A549 (cell line): ENCODE measurements at regions not wholly inside any gene's neighbourhood (a gene's known extent, or its start where the extent isn't known, plus 50 kb on each side); places are given as distances from the start of the nearest gene placed in this dataset.

Source experiments
- ATAC-seq, 2 experiments: fragments of 200-7000 bp in 1 of 2; fragments of >200 bp in 1 of 2; cut with Nextera tagmentation in 1 of 2; cut with Tn5 transposase in 1 of 2; 3 replicates each; pipeline versions ENCODE4 v1.8.0 to v1.9.1; 2018 to 2020; ENCODE audit warnings: mild to moderate bottlenecking in 1 of 2, moderate library complexity in 1 of 2
- CTCF ChIA-PET: fragments of 300-600 bp; sonication (Branson Sonifier 250); formaldehyde crosslinking; extraction: SDS; loops from one replicate; lab custom pipeline; 2021; ENCODE audit warnings: antibody characterized with exemption, inconsistent platforms; lab: Yijun Ruan, JAX
- POLR2A ChIA-PET: fragments of 350-600 bp; formaldehyde crosslinking; extraction: SDS; loops from one replicate; lab custom pipeline; 2021; ENCODE audit warnings: antibody characterized with exemption, inconsistent platforms; lab: Yijun Ruan, JAX
- DNase-seq, 2 experiments: peaks; one replicate each; pipeline versions ENCODE4 v3.0.0 to v3.0.0-alpha.2; 2011 to 2016; ENCODE audit warnings: low read depth in 1 of 2, low spot score in 1 of 2
- FAIRE-seq: peaks from 2 replicates; lab custom pipeline; 2011; peaks lifted over from hg19 to GRCh38; lab: Jason Lieb, UNC
- H3K27ac ChIP-seq, 2 experiments: fragments of >200 bp; sonication (Bioruptor Twin); formaldehyde crosslinking; 3 replicates each; pipeline ENCODE4 v1.5.1; 2016 to 2017
- H3K4me1 ChIP-seq: fragments of >200 bp; sonication (Bioruptor Twin); formaldehyde crosslinking; 3 replicates; pipeline ENCODE4 v1.6.1; 2016
- H3K4me2 ChIP-seq: fragments of >200 bp; sonication (Bioruptor Twin); formaldehyde crosslinking; 3 replicates; pipeline ENCODE4 v1.6.1; 2016
- H3K4me3 ChIP-seq: fragments of >200 bp; sonication (Bioruptor Twin); formaldehyde crosslinking; 3 replicates; pipeline ENCODE4 v1.5.1; 2016
- H3K9me3 ChIP-seq: fragments of >200 bp; sonication (Bioruptor Twin); formaldehyde crosslinking; 3 replicates; pipeline ENCODE4 v1.6.1; 2016
- BCL3 ChIP-seq: fragments of >200 bp; sonication (Bioruptor Twin); formaldehyde crosslinking; IDR thresholded peaks from 3 replicates; pipeline ENCODE4 v1.6.1; 2016
- CTCF ChIP-seq: fragments of >200 bp; sonication (Bioruptor Twin); formaldehyde crosslinking; IDR thresholded peaks from 3 replicates; pipeline ENCODE4 v1.5.1; 2016
- ELK1 ChIP-seq: fragments of 150-350 bp; IDR thresholded peaks from 2 replicates; pipeline ENCODE4 v1.6.1; 2014; ENCODE audit warnings: low read depth, mild to moderate bottlenecking, low read length
- FOSL2 ChIP-seq, 2 experiments: fragments of 450-650 bp in 1 of 2; fragments of >200 bp in 1 of 2; sonication (Bioruptor Twin) in 1 of 2; formaldehyde crosslinking; IDR thresholded peaks; 2 replicates each; pipeline versions ENCODE4 v1.5.0 to v1.6.1; 2016 to 2020; ENCODE audit warnings: mild to moderate bottlenecking in 1 of 2, moderate library complexity in 1 of 2
- JUNB ChIP-seq: fragments of >200 bp; sonication (Bioruptor Twin); formaldehyde crosslinking; IDR thresholded peaks from 2 replicates; pipeline ENCODE4 v1.6.1; 2016
- KDM1A ChIP-seq: fragments of 200-600 bp; sonication (generic); IDR thresholded peaks from 2 replicates; pipeline ENCODE4 v1.6.1; 2016; ENCODE audit warnings: low read depth, mild to moderate bottlenecking
- MAX ChIP-seq: IDR thresholded peaks from 2 replicates; pipeline ENCODE4 v1.6.1; 2012
- NFE2L2 ChIP-seq: fragments of 150-350 bp; conservative IDR thresholded peaks from 2 replicates; pipeline ENCODE4 v1.6.1; 2014; ENCODE audit warnings: low read length
- POLR2A ChIP-seq: IDR thresholded peaks from 2 replicates; pipeline ENCODE4 v1.6.1; 2012; ENCODE audit warnings: mild to moderate bottlenecking, low read length
- RAD21 ChIP-seq, 2 experiments: fragments of >200 bp in 1 of 2; sonication (Bioruptor Twin) in 1 of 2; formaldehyde crosslinking in 1 of 2; IDR thresholded peaks in 1 of 2; conservative IDR thresholded peaks in 1 of 2; 2 replicates in 1 of 2; 3 replicates in 1 of 2; pipeline ENCODE4 v1.6.1; 2012 to 2018; ENCODE audit warnings: inconsistent platforms in 1 of 2
- RARB ChIP-seq: fragments of 250-450 bp; sonication (Bioruptor Pico); IDR thresholded peaks from 2 replicates; pipeline ENCODE4 v1.8.0; 2021; ENCODE audit warnings: mild to moderate bottlenecking, moderate library complexity
- RCOR1 ChIP-seq: fragments of 150-350 bp; IDR thresholded peaks from 2 replicates; pipeline ENCODE4 v1.6.1; 2014; ENCODE audit warnings: antibody characterized with exemption, low read length, low read depth
- REST ChIP-seq: fragments of 200-600 bp; sonication (generic); IDR thresholded peaks from 2 replicates; pipeline ENCODE4 v1.6.1; 2016; ENCODE audit warnings: antibody characterized with exemption, mild to moderate bottlenecking, moderate library complexity
- RFX5 ChIP-seq: fragments of 450-650 bp; IDR thresholded peaks from 2 replicates; pipeline ENCODE4 v1.7.1; 2014; ENCODE audit warnings: antibody characterized with exemption, mild to moderate bottlenecking, moderate library complexity
- SMC3 ChIP-seq: fragments of >200 bp; sonication (Bioruptor Twin); formaldehyde crosslinking; IDR thresholded peaks from 3 replicates; pipeline ENCODE4 v1.6.1; 2018; ENCODE audit warnings: inconsistent platforms
- SREBF2 ChIP-seq: fragments of 450-650 bp; IDR thresholded peaks from 2 replicates; pipeline ENCODE4 v1.6.1; 2014; ENCODE audit warnings: mild to moderate bottlenecking, moderate library complexity
- TFCP2L1 ChIP-seq: fragments of 250-450 bp; sonication (Bioruptor Pico); IDR thresholded peaks from 2 replicates; pipeline ENCODE4 v1.5.0; 2021; ENCODE audit warnings: mild to moderate bottlenecking
- USF2 ChIP-seq: fragments of 450-650 bp; IDR thresholded peaks from 2 replicates; pipeline ENCODE4 v1.6.1; 2014; ENCODE audit warnings: antibody characterized with exemption
- ZC3H11A ChIP-seq: fragments of 450-650 bp; IDR thresholded peaks from 2 replicates; pipeline ENCODE4 v1.6.1; 2014; ENCODE audit warnings: antibody characterized with exemption, mild to moderate bottlenecking
- ZNF302 ChIP-seq: fragments of 250-450 bp; sonication (Bioruptor Pico); IDR thresholded peaks from 2 replicates; pipeline ENCODE4 v1.9.0; 2021; ENCODE audit warnings: inconsistent platforms, mild to moderate bottlenecking, moderate library complexity
- WGBS: methylation state at CpG from one replicate; pipeline ENCODE4 v1.1.6; 2017; ENCODE audit errors: missing lambda C conversion rate; 5-methylcytosine and 5-hydroxymethylcytosine counted together

- FAIRE-seq, result peak; percentile 56
- no peak for TF ChIP-seq ELK1
- TF ChIP-seq ZC3H11A, result no peak
- no peak for TF ChIP-seq REST
- no peak for TF ChIP-seq ZNF302 (CRISPR knock-in tag)
- no peak for TF ChIP-seq JUNB
- peak; percentile 64; a peak in 4 of 5 replicates for TF ChIP-seq RAD21 (conservative IDR thresholded peaks at IDR 0.05 in 1 of 2, IDR thresholded peaks at IDR 0.05 in 1 of 2)
- no peak for TF ChIP-seq FOSL2 (IDR thresholded peaks at IDR 0.05)
- no peak for TF ChIP-seq FOSL2 (CRISPR knock-in tag; IDR thresholded peaks at IDR 0.05)
- TF ChIP-seq RFX5, result no peak
- TF ChIP-seq RARB (CRISPR knock-in tag), result no peak
- no peak for TF ChIP-seq SREBF2
- no peak for TF ChIP-seq POLR2A
- TF ChIP-seq BCL3, result no peak
- no peak for TF ChIP-seq MAX
- no peak for TF ChIP-seq TFCP2L1 (CRISPR knock-in tag)
- peak; percentile 59 for TF ChIP-seq CTCF
- no peak for TF ChIP-seq RCOR1
- no peak for TF ChIP-seq KDM1A
- TF ChIP-seq NFE2L2, result no peak
- peak; percentile 62; the same call in 2 of the 3 replicates for TF ChIP-seq SMC3
- no peak for TF ChIP-seq USF2
- TF ChIP-seq, all 56 proteins: peak for 3
- Histone ChIP-seq H3K4me3 (no peak overlapping the region), H3K27ac (no peak overlapping the region), H3K4me2 (no peak overlapping the region), H3K9me3 (peaks cover 5% of the 10 kb centered on the region; the same call in 1 of the 3 replicates), H3K4me1 (no peaks in the 10 kb centered on the region)
- 77% methylated on average over 2 of the region's 2 CpGs for WGBS
- DNase-seq (peak; percentile 5 to 7), ATAC-seq (no peak)
- POLR2A ChIA-PET, result no interaction called here
- CTCF ChIA-PET, result interaction anchor here (0.7 kb wide), 2 partner anchors 14 to 47 kb away, joined by 3 read pairs; no protein-coding TSS in a partner anchor
These were observed 69.6 kb upstream of the PJA2 start for GRCh38 chr5:109479260-109479860.
